ENCODE measurements at regions not wholly inside any gene's neighbourhood (a gene's known extent, or its start where the extent isn't known, plus 50 kb on each side); places are given as distances from the start of the nearest gene placed in this dataset.

DNA sequence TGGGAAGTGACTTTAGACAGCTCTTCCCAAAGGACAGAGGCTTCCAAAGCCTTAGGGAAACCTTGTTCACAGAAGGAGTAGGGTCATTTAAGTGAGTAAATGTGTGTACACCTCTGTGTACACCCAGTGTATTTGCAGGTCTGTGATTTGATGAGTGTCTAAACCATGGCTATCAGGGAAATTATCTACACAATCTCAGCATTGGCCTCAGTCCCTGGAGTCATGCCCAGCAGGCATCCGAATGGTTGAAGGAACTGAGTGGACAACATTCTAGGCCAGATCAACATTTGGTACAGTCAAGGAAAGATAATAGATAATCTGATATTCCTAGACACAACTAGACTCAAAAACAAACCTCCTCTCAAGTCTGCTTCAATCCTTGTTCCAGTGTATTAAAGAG is 258.4 kb upstream of the DAPK1 start:
- no peak for DNase-seq (ENCODE audit: low read depth)

DNA sequence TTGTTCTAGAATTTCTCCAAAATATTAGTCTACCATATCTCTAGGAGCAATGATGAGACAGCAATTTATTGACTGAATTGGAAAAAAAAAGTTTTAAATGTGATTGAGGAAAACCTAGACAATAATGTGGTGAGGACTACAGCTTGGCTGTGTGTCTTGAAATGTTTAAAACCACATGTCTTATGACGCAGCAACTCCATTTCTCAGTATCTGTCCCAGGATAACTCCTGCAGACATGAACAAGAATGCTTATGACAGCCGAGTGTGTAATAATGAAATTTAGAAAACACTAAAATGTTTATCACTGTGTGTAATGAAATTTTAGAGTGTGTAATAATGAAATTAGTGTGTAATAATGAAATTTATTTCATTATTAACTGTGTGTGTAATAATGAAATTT is 254.1 kb upstream of the DAPK1 start:
- no peak for DNase-seq (ENCODE audit: low read depth)

DNA sequence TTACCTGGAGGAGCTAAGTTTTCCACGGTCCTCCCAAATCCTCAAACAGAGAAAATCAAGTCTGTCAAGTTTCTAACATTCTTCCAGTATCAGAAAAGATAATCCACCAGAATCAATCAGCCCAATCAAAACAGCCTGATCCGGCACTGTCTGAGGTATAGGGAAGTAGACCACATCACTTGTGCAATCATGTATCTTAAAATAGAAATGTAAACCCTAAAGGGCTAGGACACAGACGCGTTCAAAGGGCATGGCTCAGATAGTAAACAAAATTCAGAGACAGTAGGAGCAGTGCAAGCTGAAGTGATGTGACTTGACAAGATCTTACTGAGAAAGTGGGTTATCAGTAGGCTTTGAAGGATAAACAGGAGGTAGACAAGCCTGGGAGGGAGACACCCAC is 252.4 kb upstream of the DAPK1 start:
- DNase-seq (ENCODE audit: low read depth), result no peak

DNA sequence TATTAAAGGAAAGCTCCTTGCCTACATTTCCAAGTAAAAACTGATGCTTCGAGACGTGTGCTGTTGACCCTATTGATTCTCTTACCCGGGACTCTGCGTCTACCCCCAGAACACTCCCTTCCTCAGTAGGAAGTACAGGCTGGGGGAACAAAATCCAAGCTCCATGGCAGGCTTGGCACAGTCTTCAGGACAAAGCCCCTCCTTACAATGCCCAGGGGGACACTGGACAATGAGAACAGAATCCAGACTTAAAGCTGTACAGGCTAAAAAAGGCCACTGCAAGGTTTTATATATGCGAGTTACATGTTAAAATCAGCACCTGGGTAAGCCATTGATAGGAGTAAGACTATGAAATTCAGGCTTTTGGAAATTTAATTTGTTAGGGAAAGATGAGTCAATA is 250.6 kb upstream of the DAPK1 start:
- DNase-seq (ENCODE audit: low read depth), result no peak

DNA sequence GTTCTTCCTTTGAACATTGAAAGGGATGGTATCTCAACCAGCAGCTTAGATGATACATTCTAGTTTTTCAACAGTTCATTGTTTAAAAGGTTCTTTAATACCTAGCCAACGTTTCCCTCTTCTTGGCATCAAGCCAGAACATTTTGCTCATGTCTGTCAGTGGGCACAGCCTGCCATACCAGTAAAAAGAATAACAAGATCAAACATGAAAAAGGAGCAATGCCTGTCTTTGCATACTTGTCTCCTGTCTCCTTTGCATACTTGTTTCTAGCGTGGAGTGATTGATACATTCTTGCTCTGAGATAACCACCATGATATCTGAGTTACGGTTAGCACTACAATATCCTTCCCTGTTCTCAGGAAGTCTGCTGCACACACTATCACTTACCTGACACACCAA is 248.6 kb upstream of the DAPK1 start:
- DNase-seq (ENCODE audit: low read depth), result no peak

DNA sequence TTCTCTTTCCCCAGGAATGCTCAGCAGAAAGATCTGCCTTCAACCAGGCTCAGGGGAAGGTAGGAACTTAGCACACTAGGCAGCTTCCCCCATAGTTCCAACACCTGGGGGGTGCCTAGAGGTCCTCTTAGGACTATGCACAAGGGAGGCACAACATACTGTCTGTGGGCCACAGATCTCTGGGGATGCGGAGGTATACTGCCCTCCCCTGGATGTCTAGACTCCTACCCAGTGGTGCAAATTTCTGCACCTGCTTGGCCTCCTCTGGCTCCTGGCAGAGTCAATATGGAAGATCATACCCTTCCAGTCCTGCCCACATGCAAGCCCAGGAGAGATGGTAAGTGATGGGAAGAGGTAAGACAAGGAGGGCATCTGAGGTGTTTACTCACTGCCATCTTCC is 247.5 kb upstream of the DAPK1 start:
- no peak for DNase-seq (ENCODE audit: low read depth)

DNA sequence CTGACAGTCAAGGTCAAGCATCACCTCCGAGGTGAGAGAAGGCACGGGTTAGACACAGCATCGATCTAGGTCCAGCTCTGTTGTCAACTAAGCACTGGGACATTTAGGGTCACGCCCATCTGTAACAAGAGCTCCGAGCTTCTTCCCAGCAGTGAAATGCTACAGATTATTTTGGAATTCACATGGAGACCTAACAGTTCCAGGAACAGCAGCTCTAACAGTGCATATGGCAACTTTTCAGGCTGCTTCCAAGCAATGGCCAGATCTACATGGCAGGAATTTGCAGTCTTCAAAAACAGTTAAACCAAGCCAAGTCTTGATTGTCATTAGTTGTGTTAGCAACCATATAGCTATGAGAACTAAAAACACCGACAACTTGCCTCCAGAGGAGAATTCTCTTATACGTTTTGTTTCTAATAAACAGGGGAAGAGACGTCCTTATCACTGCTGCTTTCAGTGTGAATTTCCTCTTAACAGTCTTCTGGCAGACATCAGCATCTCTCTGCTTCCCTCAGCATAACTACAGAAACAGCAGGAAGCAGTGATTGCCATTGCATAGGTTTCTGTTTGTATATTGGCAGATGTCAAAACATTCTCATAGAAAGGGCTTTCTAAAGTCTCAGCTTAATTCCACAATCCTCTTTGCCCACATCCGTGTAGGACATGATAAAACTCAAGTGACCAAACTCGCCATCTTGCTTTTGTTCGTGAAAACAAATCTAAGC is 242.1 kb upstream of the DAPK1 start:
- DNase-seq (ENCODE audit: low read depth), result no peak

DNA sequence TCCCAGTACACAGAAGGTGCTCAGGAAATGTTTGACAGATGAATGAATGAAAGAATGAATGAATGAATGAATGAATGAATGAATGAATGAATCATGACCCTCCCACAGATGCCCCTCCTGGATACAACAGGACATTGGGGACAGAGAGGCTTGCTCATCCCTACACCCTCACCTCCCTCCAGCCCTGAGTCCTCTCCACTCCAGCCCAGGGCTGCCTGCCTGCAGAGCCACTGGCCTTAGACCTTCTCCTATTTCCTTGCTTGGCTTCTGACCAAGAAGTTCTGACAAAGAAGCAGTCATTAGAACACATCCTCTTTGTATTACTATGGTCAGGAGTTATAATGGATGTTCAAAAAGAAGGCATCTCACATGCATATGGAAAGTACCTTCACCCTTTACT is 240.7 kb upstream of the DAPK1 start:
- peak; percentile 47 for DNase-seq (ENCODE audit: low read depth)

DNA sequence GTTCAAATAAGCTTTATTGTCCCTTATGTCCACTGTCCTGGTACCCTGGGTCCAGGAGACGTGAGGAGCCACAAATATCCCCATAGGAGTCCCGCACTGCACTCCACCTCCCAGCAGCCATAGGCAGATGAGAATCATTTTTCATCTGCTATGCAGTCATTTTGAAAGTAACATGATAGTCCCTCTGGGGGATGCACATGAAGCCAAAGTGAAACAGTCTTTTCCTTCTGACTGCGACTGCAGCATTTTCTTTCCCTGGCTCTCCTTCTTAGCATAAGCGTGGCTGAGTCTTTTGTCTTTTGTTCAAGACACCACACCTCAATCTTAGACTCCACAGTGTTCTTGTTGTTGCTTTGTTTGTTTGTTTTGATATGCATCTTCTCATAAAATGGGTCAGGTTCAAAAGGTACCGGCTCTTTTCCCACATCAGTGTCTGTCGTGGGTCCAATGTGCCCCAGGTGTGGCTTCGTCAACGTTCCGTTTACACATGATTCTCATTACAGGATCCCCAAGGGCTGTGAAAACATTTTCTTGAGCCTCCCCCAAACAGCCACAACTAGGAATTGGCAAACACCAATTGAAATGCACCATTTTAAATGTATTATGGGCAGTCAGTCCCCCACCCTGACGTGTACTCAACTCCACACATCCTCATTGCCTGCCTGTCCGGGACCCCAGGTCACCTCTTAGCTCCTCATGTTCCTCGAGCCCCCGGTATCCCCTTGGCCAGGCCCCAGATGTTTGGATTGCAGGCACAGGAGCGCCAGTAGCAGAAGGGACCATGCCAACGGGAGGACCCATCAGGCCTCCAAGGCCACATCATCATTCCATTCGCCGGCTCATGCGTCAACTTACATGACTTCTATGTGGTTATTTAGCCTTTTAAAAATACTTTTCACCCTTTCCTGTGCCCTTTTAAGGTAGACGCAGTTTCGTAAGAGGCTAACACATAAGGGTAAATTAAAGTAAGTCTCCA is 237.8 kb upstream of the DAPK1 start:
- no peak for DNase-seq (ENCODE audit: low read depth)

DNA sequence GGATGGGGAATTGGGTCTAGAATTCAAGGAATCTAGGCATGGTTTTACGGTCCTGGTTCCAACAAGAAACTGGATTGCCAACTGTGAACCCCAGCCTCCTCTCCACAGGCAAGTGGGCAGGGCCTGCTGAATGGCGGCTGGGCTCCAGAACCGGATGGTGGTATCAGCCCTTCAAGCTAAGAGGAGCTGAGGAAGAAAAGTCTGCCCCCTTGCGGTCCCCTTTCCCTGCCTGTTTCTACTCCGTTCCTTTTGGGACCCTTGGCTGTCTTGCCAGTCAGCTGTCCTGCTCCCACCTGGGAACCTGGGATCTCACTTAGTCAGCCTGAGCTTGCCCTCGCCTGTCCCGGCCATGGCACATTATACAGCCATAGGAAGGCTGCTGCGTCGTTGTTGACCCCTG is 234.4 kb upstream of the DAPK1 start:
- peak; percentile 7 for DNase-seq (ENCODE audit: low read depth)

DNA sequence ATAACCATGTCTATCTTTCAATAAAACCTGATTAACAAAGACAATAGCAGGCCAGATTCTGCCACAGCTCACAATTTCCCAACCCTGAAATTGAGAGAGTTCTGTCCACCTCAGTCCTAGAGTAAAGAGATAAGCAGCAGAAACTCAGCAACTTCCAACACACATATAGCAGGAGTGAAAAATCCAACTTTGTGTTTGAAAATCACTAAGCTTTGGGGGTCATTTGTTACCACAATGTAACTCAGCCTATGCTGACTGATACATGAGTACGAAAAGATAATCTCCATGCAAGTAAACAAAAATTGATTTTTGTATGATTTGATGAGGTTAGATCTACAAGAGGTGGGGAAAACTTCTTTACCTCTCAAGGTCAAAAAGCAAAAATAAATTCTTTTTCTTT is 231.0 kb upstream of the DAPK1 start:
- no peak for DNase-seq (ENCODE audit: low read depth)

DNA sequence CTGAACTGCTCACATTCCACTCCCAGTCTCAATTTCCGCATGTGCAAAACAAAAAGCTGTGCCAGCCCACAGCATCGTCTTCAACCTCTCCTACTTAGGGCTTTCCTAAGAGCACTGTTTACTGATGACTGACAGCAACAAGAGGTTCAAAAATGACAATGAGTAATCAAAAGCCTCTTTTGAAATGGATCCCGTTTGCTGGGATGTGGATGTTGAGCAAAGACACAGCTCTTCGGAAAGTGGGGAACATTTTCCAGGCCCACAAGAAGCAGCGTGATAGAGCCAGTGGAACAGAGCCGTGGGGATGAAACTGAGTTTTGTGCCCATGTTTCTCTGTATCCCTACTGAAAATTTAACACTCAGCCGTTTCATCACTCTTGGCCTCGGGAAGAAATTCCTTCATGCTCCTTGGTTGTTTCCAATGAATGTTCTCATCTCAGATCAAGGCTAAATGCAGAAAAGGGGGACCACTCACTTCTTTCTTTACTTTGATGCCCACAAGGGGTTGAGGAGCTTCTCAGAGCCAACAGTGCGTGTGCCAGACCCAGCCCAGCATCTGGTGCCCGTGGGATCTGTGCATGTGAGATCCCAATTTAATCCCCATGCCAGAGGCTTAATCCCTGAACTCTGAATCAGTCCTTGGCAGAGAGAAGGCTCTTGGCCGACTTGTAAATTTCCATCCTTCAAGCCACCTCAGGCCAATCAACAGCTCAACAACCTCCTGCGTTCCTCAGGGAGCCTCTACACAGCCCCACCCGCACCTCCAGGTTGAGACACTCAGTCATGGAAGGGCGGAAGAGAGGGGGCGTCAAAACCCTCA is 230.2 kb upstream of the DAPK1 start:
- DNase-seq (ENCODE audit: low read depth), result no peak

DNA sequence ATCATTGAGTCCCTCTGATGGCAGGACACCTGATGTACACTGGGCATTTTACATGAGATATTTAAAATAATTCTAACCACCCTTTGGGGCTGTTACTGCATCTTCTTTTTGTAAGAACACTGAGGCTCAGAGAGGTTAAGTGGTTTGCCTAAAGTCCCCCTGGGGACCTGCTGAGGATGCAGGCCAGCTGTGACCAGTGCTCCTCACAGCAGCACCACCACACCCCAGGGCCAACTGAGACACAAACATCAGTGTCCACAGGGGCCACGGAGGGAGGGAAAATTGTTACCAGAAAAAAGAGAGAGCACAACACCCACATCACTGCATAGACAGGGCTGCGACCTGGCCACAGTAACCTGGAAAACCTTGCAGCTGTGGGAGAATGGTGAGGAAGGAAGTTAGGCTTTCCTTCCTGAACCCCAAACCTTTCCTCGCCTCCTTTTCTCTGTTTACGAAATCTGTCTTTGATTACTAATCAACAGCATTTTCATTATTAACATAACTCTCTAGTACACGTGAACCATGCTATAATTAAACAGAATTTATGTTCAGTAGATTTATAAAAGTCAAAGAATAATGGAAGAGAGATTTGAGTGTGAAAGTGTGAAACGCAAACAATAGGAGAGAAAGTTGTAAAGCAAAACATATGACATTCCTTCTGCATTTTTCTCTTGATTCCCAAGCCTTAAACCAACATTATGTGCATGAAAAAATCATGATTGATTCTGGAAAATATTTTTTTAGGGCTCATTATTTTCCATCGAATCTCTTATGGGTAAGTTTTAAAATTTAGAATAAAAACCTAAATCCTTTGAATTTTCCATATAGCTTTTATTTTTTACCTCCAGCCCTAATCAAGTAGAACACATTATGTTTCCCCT is 228.1 kb upstream of the DAPK1 start:
- no peak for DNase-seq (ENCODE audit: low read depth)

DNA sequence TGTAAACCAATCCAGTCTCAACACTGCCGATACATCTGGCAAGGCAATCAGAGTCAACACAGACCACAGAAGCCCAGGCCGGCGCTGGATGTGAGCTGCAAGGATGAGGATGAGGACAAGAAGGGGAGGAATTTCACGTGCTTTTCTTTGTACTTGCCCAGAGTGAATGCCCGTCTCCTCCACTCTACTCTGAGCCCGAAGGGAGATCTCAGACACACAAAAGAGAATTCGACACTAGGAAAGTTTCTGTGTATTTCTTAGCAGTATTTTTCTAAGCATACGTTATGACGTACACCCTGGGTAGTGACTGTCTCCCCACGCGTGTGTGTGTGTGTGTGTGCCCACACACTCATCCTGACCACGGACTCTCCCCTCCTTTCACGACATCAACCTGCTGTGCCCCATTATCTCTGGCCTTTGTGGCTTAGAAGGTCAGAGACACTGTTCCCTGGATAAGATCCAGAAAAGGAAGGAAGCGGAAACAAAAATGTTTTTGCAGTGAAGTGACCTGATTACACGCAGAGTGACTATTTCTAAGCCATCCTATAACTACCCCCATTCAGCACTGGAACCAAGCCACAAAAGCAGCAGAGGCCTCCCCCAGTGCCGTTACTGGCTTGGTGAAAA is 227.3 kb upstream of the DAPK1 start:
- peak; percentile 13 for DNase-seq (ENCODE audit: low read depth)

DNA sequence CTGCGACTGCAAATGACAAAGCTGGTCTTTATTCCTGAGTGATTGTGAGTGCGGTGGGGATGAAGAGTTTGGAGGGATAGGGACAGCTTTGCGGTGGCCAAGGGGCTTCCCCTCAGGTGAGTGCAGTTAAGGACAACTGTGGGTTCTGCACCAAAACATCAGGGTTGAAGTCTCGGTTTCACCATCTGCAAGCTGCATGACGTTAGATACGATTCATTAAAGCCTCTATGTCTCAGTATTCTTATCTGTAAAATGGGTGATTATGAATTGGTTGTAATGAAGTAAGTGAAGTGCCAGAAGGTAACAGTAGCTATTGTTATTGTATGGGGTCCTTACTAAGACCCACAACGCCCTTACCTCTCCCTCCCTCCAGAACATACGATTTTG is 226.8 kb upstream of the DAPK1 start:
- no peak for DNase-seq (ENCODE audit: low read depth)

DNA sequence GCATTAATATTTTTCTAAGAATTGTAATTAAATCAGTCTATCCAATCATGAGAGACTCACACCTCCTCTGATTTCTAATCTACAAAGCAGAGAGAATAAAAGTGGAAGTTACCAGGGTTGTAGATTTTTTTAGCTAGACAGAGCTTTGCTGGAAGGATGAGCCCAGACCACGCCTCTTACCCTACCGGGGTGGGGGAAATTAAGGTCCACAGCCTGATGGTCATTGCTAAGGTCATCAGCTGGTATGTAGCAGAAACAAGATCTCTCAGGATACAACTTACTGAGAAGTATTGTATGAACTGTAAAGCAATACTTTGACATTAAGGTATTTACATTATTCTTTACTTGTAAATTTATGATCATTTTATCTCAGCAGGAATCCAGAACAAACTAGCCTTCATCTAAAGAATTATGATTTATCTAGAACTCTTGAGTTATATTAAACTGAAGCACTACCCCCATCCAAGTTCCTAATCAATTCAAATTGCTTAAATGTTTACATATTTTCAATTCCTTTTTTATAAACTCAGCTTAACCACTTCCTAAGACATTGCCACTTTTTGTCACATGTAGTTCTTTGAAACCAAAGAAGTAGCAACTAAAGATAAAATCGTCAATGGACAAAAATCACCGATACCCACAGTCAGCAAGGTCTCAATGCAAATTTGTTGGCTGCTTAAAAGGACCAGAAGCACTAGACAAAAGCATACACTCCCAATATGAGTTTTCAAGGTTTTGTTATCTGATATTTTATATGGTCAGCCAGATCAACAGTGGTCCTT is 225.8 kb upstream of the DAPK1 start:
- DNase-seq (ENCODE audit: low read depth), result no peak

DNA sequence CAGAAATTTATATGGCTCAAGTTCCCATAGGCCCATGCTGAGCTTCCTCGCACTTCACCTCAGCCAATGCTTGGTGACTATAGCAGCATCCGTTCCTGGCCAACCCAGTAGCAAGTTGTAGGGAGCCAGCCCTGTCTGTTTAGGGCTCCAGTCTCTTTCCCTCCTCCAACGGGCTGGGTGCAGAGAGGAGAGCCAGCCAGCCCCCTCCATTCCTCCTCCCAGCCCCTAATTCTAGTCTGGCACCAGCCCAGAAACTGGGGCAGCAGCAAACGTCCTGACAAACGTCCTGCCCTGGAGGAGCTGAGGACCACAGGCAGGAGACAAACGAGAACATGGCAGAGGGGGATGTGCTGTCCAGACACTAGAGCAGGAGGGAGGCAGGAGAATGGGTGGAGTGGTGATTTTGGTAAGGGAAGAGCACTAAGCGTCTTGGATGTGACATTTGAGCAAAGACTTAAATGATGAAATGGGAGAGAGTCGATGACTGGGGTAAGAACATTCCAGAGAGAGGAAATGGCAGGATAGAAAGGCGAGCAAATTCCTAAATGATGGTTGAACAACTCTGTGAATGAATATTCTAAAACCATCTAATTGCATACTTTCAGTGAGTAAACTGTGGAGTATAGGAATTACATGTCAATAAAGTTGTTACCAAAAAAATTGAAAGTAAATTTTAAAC is 222.5 kb upstream of the DAPK1 start:
- no peak for DNase-seq (ENCODE audit: low read depth)

DNA sequence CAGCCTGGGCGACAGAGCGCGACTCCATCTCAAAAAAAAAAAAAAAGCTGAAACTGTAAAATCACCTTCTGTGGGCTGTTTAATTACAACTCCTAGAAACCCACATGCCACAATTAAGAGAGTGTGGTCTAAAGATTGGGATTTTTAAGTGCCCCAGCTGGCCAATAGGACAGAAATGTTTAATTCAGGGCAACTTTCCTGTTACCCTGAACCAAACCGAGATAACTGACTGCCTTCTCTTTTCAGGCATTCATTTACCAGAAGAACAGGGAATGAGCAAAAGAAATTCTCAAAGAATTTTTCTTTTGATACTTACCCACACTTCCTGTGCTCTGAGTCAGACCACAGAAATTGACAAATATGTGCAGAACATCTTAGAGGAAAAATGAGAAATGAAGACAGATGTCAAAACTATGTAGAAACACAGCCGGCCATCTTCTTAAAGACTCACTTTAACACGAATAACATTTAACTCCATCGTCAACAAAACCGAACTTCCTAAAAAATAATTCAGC is 221.3 kb upstream of the DAPK1 start:
- DNase-seq (ENCODE audit: low read depth), result peak; percentile 29

DNA sequence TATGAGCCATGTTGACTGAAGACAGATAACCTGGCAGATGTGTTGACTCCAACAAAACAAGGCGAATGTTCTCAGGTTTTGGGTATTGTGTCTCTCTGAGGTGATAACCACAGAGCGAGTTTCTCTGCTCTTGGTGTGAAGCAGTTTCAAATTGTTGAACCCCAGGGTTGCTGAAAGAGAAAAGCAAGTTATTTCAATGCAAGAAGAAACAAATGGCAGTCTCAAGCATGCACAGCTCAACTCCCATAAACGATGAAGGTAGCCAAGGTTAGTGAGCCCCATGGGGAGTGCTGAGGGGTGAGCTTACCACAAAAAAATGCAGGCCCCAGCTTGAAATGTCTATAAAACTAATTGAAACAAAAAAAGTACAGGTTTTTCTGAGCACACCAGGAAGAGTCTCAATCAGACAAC is 220.8 kb upstream of the DAPK1 start:
- no peak for DNase-seq (ENCODE audit: low read depth)
